GM23338 (cell line): ENCODE measurements at regions not wholly inside any gene's neighbourhood (a gene's known extent, or its start where the extent isn't known, plus 50 kb on each side); places are given as distances from the start of the nearest gene placed in this dataset.

Experiments
- ATAC-seq: fragments of 200-7000 bp; cut with Tn5 transposase; 3 replicates; pipeline ENCODE4 v1.9.1; 2020
- DNase-seq: peaks from one replicate; pipeline ENCODE4 v3.0.0-alpha.2; 2015; ENCODE audit warnings: low spot score
- H2AFZ ChIP-seq: fragments of 200-600 bp; sonication (generic); 2 replicates; pipeline ENCODE4 v1.8.0; 2016; ENCODE audit warnings: antibody characterized with exemption, mild to moderate bottlenecking, moderate library complexity
- H3F3A ChIP-seq: fragments of 200-600 bp; sonication (generic); replicated peaks from 2 replicates; pipeline ENCODE4 v1.8.0; 2017; ENCODE audit warnings: antibody characterized with exemption, mixed run types, low read depth
- H3K27ac ChIP-seq: fragments of 200-600 bp; sonication (generic); 2 replicates; pipeline ENCODE4 v1.6.1; 2016; ENCODE audit warnings: low read depth
- H3K27me3 ChIP-seq: fragments of 200-600 bp; sonication (generic); 2 replicates; pipeline ENCODE4 v1.8.0; 2016; ENCODE audit warnings: mild to moderate bottlenecking, mixed run types, moderate library complexity; ENCODE audit not compliant: insufficient read depth
- H3K36me3 ChIP-seq: fragments of 200-600 bp; sonication (generic); 2 replicates; pipeline ENCODE4 v1.8.0; 2016; ENCODE audit warnings: mild to moderate bottlenecking; ENCODE audit not compliant: insufficient read depth
- H3K4me1 ChIP-seq: fragments of 200-600 bp; sonication (generic); 2 replicates; pipeline ENCODE4 v1.8.0; 2016; ENCODE audit warnings: mild to moderate bottlenecking, moderate library complexity; ENCODE audit not compliant: insufficient read depth
- H3K4me2 ChIP-seq: fragments of 200-600 bp; sonication (generic); 2 replicates; pipeline ENCODE4 v1.7.1; 2017; ENCODE audit warnings: mixed run types
- H3K4me3 ChIP-seq: fragments of 200-600 bp; sonication (generic); 2 replicates; pipeline ENCODE4 v1.6.1; 2016; ENCODE audit warnings: mixed run types
- H3K79me2 ChIP-seq: fragments of 200-600 bp; sonication (generic); replicated peaks from 2 replicates; pipeline ENCODE4 v1.8.0; 2017; ENCODE audit warnings: mild to moderate bottlenecking; ENCODE audit not compliant: insufficient read depth
- H3K9me2 ChIP-seq: fragments of 200-600 bp; sonication (generic); 2 replicates; pipeline ENCODE4 v1.8.0; 2017; ENCODE audit not compliant: insufficient read depth
- H4K20me1 ChIP-seq: fragments of 200-600 bp; sonication (generic); replicated peaks from 2 replicates; pipeline ENCODE4 v1.8.0; 2017; ENCODE audit warnings: mild to moderate bottlenecking; ENCODE audit not compliant: insufficient read depth
- H3K27ac Mint-ChIP-seq: 2 replicates; pipeline ENCODE4 v1.8.0; 2020; ENCODE audit warnings: inconsistent platforms, mild to moderate bottlenecking, moderate library complexity, mixed read lengths
- H3K27me3 Mint-ChIP-seq: 3 replicates; pipeline ENCODE4 v1.8.0; 2022; ENCODE audit warnings: low read depth, mild to moderate bottlenecking, moderate library complexity, mixed read lengths, inconsistent platforms; ENCODE audit not compliant: insufficient read depth, poor library complexity
- H3K36me3 Mint-ChIP-seq: 3 replicates; pipeline ENCODE4 v1.8.0; 2021; ENCODE audit warnings: low read depth, mild to moderate bottlenecking, inconsistent platforms, moderate library complexity, mixed read lengths
- H3K4me1 Mint-ChIP-seq: 3 replicates; pipeline ENCODE4 v1.8.0; 2020; ENCODE audit warnings: mild to moderate bottlenecking, inconsistent platforms, mixed read lengths
- H3K4me3 Mint-ChIP-seq: 3 replicates; pipeline ENCODE4 v1.8.0; 2021; ENCODE audit warnings: moderate library complexity, mild to moderate bottlenecking, inconsistent platforms, mixed read lengths
- H3K9me3 Mint-ChIP-seq: 3 replicates; pipeline ENCODE4 v1.8.0; 2020; ENCODE audit warnings: moderate library complexity, mild to moderate bottlenecking, inconsistent platforms, mixed read lengths
- CREB1 ChIP-seq: fragments of 250-450 bp; sonication (Bioruptor Pico); IDR thresholded peaks from 2 replicates; pipeline ENCODE4 v1.5.0; 2020; ENCODE audit warnings: low read depth, mild to moderate bottlenecking, moderate library complexity
- EZH2phosphoT487 ChIP-seq: fragments of 200-600 bp; sonication (generic); IDR thresholded peaks from one replicate; pipeline ENCODE4 v1.8.1; 2018; ENCODE audit warnings: antibody characterized with exemption; ENCODE audit not compliant: unreplicated experiment
- JUNB ChIP-seq: IDR thresholded peaks from one replicate; pipeline ENCODE4 v1.6.1; 2016; ENCODE audit warnings: antibody characterized with exemption; ENCODE audit not compliant: unreplicated experiment
- ZNF114 ChIP-seq: fragments of 250-450 bp; sonication (Bioruptor Pico); IDR thresholded peaks from 2 replicates; pipeline ENCODE4 v1.5.0; 2020; ENCODE audit warnings: mild to moderate bottlenecking, moderate library complexity
- TF ChIP-seq, protein P1 (sequence below): fragments of 250-450 bp; sonication (Bioruptor Pico); IDR thresholded peaks from 2 replicates; pipeline ENCODE4 v1.5.0; 2020; ENCODE audit warnings: mild to moderate bottlenecking, moderate library complexity
- TF ChIP-seq, protein P2 (sequence below): IDR thresholded peaks from one replicate; pipeline ENCODE4 v1.6.1; 2018; ENCODE audit warnings: antibody characterized with exemption; ENCODE audit not compliant: unreplicated experiment
- TF ChIP-seq, protein P3 (sequence below): IDR thresholded peaks from 2 replicates; pipeline ENCODE4 v1.6.1; 2016; ENCODE audit warnings: antibody characterized with exemption
- TF ChIP-seq, protein P4 (sequence below), 2 experiments: fragments of 200-600 bp in 1 of 2; sonication (generic) in 1 of 2; conservative IDR thresholded peaks; 2 replicates each; pipeline versions ENCODE4 v1.5.1 to v1.6.1; 2016 to 2017; ENCODE audit warnings: antibody characterized with exemption in 2 of 2, low read depth in 2 of 2, mild to moderate bottlenecking in 2 of 2, moderate library complexity in 1 of 2

DNA sequence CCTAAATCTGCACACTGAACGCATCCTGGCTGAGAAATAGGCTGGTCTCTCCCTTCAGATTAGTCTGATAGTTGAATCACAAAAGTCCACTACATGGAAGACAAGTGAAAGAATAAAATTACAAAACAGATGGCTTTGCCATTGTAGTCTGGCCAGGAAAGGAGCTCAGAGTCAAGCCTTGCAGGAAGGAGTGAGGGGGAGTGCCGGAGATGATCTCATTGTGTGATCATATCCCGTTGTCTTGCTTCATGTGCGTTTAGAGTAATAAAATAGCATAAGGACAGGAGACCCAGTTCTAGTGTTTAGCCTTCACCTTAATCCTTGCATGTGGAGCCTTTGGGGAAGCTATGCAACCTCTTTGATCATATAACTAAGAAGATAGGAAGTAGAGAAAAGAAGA, 666.7 kb upstream of the RAG2 start (continued):
- TF ChIP-seq, protein P1, sequence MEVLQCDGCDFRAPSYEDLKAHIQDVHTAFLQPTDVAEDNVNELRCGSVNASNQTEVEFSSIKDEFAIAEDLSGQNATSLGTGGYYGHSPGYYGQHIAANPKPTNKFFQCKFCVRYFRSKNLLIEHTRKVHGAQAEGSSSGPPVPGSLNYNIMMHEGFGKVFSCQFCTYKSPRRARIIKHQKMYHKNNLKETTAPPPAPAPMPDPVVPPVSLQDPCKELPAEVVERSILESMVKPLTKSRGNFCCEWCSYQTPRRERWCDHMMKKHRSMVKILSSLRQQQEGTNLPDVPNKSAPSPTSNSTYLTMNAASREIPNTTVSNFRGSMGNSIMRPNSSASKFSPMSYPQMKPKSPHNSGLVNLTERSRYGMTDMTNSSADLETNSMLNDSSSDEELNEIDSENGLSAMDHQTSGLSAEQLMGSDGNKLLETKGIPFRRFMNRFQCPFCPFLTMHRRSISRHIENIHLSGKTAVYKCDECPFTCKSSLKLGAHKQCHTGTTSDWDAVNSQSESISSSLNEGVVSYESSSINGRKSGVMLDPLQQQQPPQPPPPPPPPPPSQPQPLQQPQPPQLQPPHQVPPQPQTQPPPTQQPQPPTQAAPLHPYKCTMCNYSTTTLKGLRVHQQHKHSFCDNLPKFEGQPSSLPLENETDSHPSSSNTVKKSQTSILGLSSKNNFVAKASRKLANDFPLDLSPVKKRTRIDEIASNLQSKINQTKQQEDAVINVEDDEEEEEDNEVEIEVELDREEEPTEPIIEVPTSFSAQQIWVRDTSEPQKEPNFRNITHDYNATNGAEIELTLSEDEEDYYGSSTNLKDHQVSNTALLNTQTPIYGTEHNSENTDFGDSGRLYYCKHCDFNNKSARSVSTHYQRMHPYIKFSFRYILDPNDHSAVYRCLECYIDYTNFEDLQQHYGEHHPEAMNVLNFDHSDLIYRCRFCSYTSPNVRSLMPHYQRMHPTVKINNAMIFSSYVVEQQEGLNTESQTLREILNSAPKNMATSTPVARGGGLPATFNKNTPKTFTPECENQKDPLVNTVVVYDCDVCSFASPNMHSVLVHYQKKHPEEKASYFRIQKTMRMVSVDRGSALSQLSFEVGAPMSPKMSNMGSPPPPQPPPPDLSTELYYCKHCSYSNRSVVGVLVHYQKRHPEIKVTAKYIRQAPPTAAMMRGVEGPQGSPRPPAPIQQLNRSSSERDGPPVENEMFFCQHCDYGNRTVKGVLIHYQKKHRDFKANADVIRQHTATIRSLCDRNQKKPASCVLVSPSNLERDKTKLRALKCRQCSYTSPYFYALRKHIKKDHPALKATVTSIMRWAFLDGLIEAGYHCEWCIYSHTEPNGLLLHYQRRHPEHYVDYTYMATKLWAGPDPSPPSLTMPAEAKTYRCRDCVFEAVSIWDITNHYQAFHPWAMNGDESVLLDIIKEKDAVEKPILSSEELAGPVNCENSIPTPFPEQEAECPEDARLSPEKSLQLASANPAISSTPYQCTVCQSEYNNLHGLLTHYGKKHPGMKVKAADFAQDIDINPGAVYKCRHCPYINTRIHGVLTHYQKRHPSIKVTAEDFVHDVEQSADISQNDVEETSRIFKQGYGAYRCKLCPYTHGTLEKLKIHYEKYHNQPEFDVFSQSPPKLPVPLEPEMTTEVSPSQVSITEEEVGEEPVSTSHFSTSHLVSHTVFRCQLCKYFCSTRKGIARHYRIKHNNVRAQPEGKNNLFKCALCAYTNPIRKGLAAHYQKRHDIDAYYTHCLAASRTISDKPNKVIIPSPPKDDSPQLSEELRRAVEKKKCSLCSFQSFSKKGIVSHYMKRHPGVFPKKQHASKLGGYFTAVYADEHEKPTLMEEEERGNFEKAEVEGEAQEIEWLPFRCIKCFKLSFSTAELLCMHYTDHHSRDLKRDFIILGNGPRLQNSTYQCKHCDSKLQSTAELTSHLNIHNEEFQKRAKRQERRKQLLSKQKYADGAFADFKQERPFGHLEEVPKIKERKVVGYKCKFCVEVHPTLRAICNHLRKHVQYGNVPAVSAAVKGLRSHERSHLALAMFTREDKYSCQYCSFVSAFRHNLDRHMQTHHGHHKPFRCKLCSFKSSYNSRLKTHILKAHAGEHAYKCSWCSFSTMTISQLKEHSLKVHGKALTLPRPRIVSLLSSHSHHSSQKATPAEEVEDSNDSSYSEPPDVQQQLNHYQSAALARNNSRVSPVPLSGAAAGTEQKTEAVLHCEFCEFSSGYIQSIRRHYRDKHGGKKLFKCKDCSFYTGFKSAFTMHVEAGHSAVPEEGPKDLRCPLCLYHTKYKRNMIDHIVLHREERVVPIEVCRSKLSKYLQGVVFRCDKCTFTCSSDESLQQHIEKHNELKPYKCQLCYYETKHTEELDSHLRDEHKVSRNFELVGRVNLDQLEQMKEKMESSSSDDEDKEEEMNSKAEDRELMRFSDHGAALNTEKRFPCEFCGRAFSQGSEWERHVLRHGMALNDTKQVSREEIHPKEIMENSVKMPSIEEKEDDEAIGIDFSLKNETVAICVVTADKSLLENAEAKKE (CRISPR knock-in tag): no peak
- TF ChIP-seq JUNB (no peak), EZH2phosphoT487 (no peak)

DNA sequence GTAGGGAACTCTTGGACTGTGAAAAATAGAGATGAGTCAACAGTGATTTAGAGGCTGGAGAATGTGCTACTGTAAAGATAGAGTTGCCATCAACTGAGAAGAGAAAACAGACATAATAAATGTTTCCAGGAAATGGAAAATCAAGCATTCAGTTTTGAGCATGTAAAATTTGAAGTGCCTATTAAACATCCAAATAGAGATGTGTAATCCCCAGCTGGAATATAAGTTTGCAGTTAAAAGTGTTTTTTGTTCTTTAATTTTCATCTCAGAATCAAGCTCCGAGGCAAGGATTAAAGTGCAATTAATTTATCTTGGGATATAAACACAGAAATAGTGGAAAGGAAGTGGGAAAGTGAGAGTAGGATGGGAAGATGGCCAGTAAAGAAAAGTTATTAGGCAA, 666.0 kb upstream of the RAG2 start:
- H3K4me1 Mint-ChIP-seq: no peaks in the 10 kb centered on the region
- Histone ChIP-seq H3F3A (no peaks in the 10 kb centered on the region), H3K4me3 (no peak overlapping the region), H3K27ac (no peak overlapping the region), H3K36me3 (peaks cover 4% of the 10 kb centered on the region), H3K79me2 (no peaks in the 10 kb centered on the region), H4K20me1 (no peaks in the 10 kb centered on the region), H2AFZ (no peak overlapping the region), H3K4me1 (no peaks in the 10 kb centered on the region), H3K27me3 (no peaks in the 10 kb centered on the region), H3K4me2 (no peak overlapping the region), H3K9me2 (no peaks in the 10 kb centered on the region)
- DNase-seq (no peak), ATAC-seq (no peak)
- no peaks in the 10 kb centered on the region for H3K27me3 Mint-ChIP-seq
- H3K36me3 Mint-ChIP-seq: no peaks in the 10 kb centered on the region; the same call in 1 of the 3 replicates
- H3K9me3 Mint-ChIP-seq: peaks cover 84% of the 10 kb centered on the region
- no peak overlapping the region for H3K27ac Mint-ChIP-seq
- H3K4me3 Mint-ChIP-seq: no peak overlapping the region
- TF ChIP-seq, protein P2, sequence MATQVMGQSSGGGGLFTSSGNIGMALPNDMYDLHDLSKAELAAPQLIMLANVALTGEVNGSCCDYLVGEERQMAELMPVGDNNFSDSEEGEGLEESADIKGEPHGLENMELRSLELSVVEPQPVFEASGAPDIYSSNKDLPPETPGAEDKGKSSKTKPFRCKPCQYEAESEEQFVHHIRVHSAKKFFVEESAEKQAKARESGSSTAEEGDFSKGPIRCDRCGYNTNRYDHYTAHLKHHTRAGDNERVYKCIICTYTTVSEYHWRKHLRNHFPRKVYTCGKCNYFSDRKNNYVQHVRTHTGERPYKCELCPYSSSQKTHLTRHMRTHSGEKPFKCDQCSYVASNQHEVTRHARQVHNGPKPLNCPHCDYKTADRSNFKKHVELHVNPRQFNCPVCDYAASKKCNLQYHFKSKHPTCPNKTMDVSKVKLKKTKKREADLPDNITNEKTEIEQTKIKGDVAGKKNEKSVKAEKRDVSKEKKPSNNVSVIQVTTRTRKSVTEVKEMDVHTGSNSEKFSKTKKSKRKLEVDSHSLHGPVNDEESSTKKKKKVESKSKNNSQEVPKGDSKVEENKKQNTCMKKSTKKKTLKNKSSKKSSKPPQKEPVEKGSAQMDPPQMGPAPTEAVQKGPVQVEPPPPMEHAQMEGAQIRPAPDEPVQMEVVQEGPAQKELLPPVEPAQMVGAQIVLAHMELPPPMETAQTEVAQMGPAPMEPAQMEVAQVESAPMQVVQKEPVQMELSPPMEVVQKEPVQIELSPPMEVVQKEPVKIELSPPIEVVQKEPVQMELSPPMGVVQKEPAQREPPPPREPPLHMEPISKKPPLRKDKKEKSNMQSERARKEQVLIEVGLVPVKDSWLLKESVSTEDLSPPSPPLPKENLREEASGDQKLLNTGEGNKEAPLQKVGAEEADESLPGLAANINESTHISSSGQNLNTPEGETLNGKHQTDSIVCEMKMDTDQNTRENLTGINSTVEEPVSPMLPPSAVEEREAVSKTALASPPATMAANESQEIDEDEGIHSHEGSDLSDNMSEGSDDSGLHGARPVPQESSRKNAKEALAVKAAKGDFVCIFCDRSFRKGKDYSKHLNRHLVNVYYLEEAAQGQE: no peak
- TF ChIP-seq, protein P3, sequence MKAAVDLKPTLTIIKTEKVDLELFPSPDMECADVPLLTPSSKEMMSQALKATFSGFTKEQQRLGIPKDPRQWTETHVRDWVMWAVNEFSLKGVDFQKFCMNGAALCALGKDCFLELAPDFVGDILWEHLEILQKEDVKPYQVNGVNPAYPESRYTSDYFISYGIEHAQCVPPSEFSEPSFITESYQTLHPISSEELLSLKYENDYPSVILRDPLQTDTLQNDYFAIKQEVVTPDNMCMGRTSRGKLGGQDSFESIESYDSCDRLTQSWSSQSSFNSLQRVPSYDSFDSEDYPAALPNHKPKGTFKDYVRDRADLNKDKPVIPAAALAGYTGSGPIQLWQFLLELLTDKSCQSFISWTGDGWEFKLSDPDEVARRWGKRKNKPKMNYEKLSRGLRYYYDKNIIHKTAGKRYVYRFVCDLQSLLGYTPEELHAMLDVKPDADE: no peak
- TF ChIP-seq CREB1 (CRISPR knock-in tag) (no peak), ZNF114 (CRISPR knock-in tag) (no peak)
- TF ChIP-seq, protein P4, sequence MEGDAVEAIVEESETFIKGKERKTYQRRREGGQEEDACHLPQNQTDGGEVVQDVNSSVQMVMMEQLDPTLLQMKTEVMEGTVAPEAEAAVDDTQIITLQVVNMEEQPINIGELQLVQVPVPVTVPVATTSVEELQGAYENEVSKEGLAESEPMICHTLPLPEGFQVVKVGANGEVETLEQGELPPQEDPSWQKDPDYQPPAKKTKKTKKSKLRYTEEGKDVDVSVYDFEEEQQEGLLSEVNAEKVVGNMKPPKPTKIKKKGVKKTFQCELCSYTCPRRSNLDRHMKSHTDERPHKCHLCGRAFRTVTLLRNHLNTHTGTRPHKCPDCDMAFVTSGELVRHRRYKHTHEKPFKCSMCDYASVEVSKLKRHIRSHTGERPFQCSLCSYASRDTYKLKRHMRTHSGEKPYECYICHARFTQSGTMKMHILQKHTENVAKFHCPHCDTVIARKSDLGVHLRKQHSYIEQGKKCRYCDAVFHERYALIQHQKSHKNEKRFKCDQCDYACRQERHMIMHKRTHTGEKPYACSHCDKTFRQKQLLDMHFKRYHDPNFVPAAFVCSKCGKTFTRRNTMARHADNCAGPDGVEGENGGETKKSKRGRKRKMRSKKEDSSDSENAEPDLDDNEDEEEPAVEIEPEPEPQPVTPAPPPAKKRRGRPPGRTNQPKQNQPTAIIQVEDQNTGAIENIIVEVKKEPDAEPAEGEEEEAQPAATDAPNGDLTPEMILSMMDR (conservative IDR thresholded peaks at IDR 0.05; ENCODE audit: low read depth in 2 of 2): no peak
